Lung microvascular endothelial cell (primary cell): ENCODE measurements at regions not wholly inside any gene's neighbourhood (a gene's known extent, or its start where the extent isn't known, plus 50 kb on each side); places are given as distances from the start of the nearest gene placed in this dataset.
"Not testable (repeated sequence)": the region's sequence is repeated elsewhere in the genome, so short reads cannot be mapped to it uniquely, and the experiment has no call there.

Experiments used
- DNase-seq, 2 donors: peaks; one replicate each; pipeline versions ENCODE4 v3.0.0 to v3.0.0-alpha.2; 2010; ENCODE audit warnings: low read depth in 2 of 2

- DNase-seq: no peak
These were observed 686.3 kb upstream of the HS6ST1 start for GRCh38 chr2:129004940-129005490.

GRCh38 chr2:129006135-129006886, 687.6 kb upstream of the HS6ST1 start:
- no peak for DNase-seq

GRCh38 chr2:129006901-129007300, 688.2 kb upstream of the HS6ST1 start:
- no peak for DNase-seq

- no peak for DNase-seq
These were observed 689.6 kb upstream of the HS6ST1 start for GRCh38 chr2:129008055-129008880.

GRCh38 chr2:129008881-129009554, 690.4 kb upstream of the HS6ST1 start:
- DNase-seq: no peak

- DNase-seq: no peak
These were observed 691.0 kb upstream of the HS6ST1 start for GRCh38 chr2:129009555-129010146.

GRCh38 chr2:129010262-129010661, 691.6 kb upstream of the HS6ST1 start:
- DNase-seq: no peak

- no peak for DNase-seq
These were observed 692.9 kb upstream of the HS6ST1 start for GRCh38 chr2:129011466-129012061.

GRCh38 chr2:129014432-129014831, 695.8 kb upstream of the HS6ST1 start:
- DNase-seq: no peak

GRCh38 chr2:129015397-129016285, 697.0 kb upstream of the HS6ST1 start:
- DNase-seq: no peak

- DNase-seq: no peak
These were observed 698.3 kb upstream of the HS6ST1 start for GRCh38 chr2:129016972-129017371.

- DNase-seq: no peak
These were observed 706.1 kb upstream of the HS6ST1 start for GRCh38 chr2:129024796-129025195.

GRCh38 chr2:129035992-129036391, 717.3 kb upstream of the HS6ST1 start:
- no peak for DNase-seq

GRCh38 chr2:129043677-129044076, 725.0 kb upstream of the HS6ST1 start:
- DNase-seq: not testable (repeated sequence)

- DNase-seq: not testable (repeated sequence)
These were observed 727.8 kb upstream of the HS6ST1 start for GRCh38 chr2:129046475-129046874.

- DNase-seq: no peak
These were observed 731.4 kb upstream of the HS6ST1 start for GRCh38 chr2:129050101-129050500.

- no peak for DNase-seq
These were observed 736.6 kb upstream of the HS6ST1 start for GRCh38 chr2:129055242-129055641.

- DNase-seq: no peak
These were observed 737.2 kb upstream of the HS6ST1 start for GRCh38 chr2:129055824-129056223.

- no peak for DNase-seq
These were observed 737.8 kb upstream of the HS6ST1 start for GRCh38 chr2:129056309-129056958.

- no peak for DNase-seq
These were observed 738.3 kb upstream of the HS6ST1 start for GRCh38 chr2:129056959-129057317.
